ENCODE measurements at regions not wholly inside any gene's neighbourhood (a gene's known extent, or its start where the extent isn't known, plus 50 kb on each side); places are given as distances from the start of the nearest gene placed in this dataset.
"Not testable (repeated sequence)": the region's sequence is repeated elsewhere in the genome, so short reads cannot be mapped to it uniquely, and the experiment has no call there.

- H3K9me3 ChIP-seq: no peaks in the 10 kb centered on the region
- no peak overlapping the region for H3K4me3 ChIP-seq
- no peaks in the 10 kb centered on the region for H3K27me3 ChIP-seq
- TF ChIP-seq POLR2A (IDR thresholded peaks at IDR 0.05) (no peak), EP300 (IDR thresholded peaks at IDR 0.05) (no peak), CTCF (IDR thresholded peaks at IDR 0.05) (no peak), POLR2AphosphoS5 (IDR thresholded peaks at IDR 0.05) (no peak)
- WGBS, 2 donors: 84 to 93% methylated on average over 2 of the region's 2 CpGs
- H3K4me1 ChIP-seq: no peaks in the 10 kb centered on the region
- intact Hi-C loops (cut with DNase I): no loop called here
- H3K36me3 ChIP-seq: no peaks in the 10 kb centered on the region
- H3K27ac ChIP-seq: no peak overlapping the region
- DNase-seq: no peak
Measured at GRCh38 chr10:108601851-108602250, 1321.5 kb downstream of the XPNPEP1 start.

GRCh38 chr10:108600511-108600910, 1322.8 kb downstream of the XPNPEP1 start:
- H3K36me3 ChIP-seq, DNase-seq: not testable (repeated sequence)

GRCh38 chr10:108599317-108599716, 1324.0 kb downstream of the XPNPEP1 start:
- intact Hi-C loops (cut with DNase I); H3K4me3 ChIP-seq; H3K27me3 ChIP-seq; H3K4me1 ChIP-seq; H3K36me3 ChIP-seq; H3K9me3 ChIP-seq; H3K27ac ChIP-seq; DNase-seq: not testable (repeated sequence)
- WGBS, 2 donors: 53 to 71% methylated on average over 11 of the region's 11 CpGs

More at GRCh38 chr10:108600511-108600910, 1322.8 kb downstream of the XPNPEP1 start:
- H3K27me3 ChIP-seq; H3K27ac ChIP-seq; intact Hi-C loops (cut with DNase I); H3K4me1 ChIP-seq; H3K4me3 ChIP-seq; H3K9me3 ChIP-seq: not testable (repeated sequence)
- 59 to 77% methylated on average over 4 of the region's 4 CpGs for WGBS, 2 donors

- no peak for DNase-seq
- H3K27me3 ChIP-seq: no peaks in the 10 kb centered on the region
- H3K4me1 ChIP-seq: no peaks in the 10 kb centered on the region
- no peaks in the 10 kb centered on the region for H3K36me3 ChIP-seq
- H3K27ac ChIP-seq: no peak overlapping the region
- no peak overlapping the region for H3K4me3 ChIP-seq
- no peaks in the 10 kb centered on the region for H3K9me3 ChIP-seq
- intact Hi-C loops (cut with DNase I): no loop called here
- no peak for TF ChIP-seq POLR2A (IDR thresholded peaks at IDR 0.05)
- TF ChIP-seq EP300 (IDR thresholded peaks at IDR 0.05): no peak
- TF ChIP-seq POLR2AphosphoS5 (IDR thresholded peaks at IDR 0.05): no peak
- TF ChIP-seq CTCF (IDR thresholded peaks at IDR 0.05): no peak
Measured at GRCh38 chr10:108598831-108599230, 1324.5 kb downstream of the XPNPEP1 start.

GRCh38 chr10:108598320-108598695, 1325.0 kb downstream of the XPNPEP1 start:
- H3K36me3 ChIP-seq: no peaks in the 10 kb centered on the region
- H3K27me3 ChIP-seq: no peaks in the 10 kb centered on the region
- H3K4me1 ChIP-seq: no peaks in the 10 kb centered on the region
- intact Hi-C loops (cut with DNase I): no loop called here
- no peak overlapping the region for H3K27ac ChIP-seq
- no peak overlapping the region for H3K4me3 ChIP-seq
- 27 to 67% methylated on average over 1 of the region's 1 CpG for WGBS, 2 donors
- H3K9me3 ChIP-seq: no peaks in the 10 kb centered on the region
- TF ChIP-seq POLR2AphosphoS5 (IDR thresholded peaks at IDR 0.05) (no peak), POLR2A (IDR thresholded peaks at IDR 0.05) (no peak), CTCF (IDR thresholded peaks at IDR 0.05) (no peak), EP300 (IDR thresholded peaks at IDR 0.05) (no peak)
- DNase-seq: no peak

- DNase-seq: no peak
- H3K4me1 ChIP-seq: no peaks in the 10 kb centered on the region
- intact Hi-C loops (cut with DNase I): no loop called here
- H3K27me3 ChIP-seq: no peaks in the 10 kb centered on the region
- TF ChIP-seq EP300 (IDR thresholded peaks at IDR 0.05) (no peak), POLR2AphosphoS5 (IDR thresholded peaks at IDR 0.05) (no peak), CTCF (IDR thresholded peaks at IDR 0.05) (no peak), POLR2A (IDR thresholded peaks at IDR 0.05) (no peak)
- no peak overlapping the region for H3K4me3 ChIP-seq
- H3K27ac ChIP-seq: no peak overlapping the region
- WGBS, 2 donors: 61 to 70% methylated on average over 2 of the region's 2 CpGs
- no peaks in the 10 kb centered on the region for H3K9me3 ChIP-seq
- no peaks in the 10 kb centered on the region for H3K36me3 ChIP-seq
Measured at GRCh38 chr10:108597657-108598319, 1325.5 kb downstream of the XPNPEP1 start.
